GM23338 (cell line): ENCODE measurements at regions not wholly inside any gene's neighbourhood (a gene's known extent, or its start where the extent isn't known, plus 50 kb on each side); places are given as distances from the start of the nearest gene placed in this dataset.

ENCODE experiments used
- ATAC-seq: fragments of 200-7000 bp; cut with Tn5 transposase; 3 replicates; pipeline ENCODE4 v1.9.1; 2020
- DNase-seq: peaks from one replicate; pipeline ENCODE4 v3.0.0-alpha.2; 2015; ENCODE audit warnings: low spot score
- H2AFZ ChIP-seq: fragments of 200-600 bp; sonication (generic); 2 replicates; pipeline ENCODE4 v1.8.0; 2016; ENCODE audit warnings: antibody characterized with exemption, mild to moderate bottlenecking, moderate library complexity
- H3F3A ChIP-seq: fragments of 200-600 bp; sonication (generic); replicated peaks from 2 replicates; pipeline ENCODE4 v1.8.0; 2017; ENCODE audit warnings: antibody characterized with exemption, mixed run types, low read depth
- H3K27ac ChIP-seq: fragments of 200-600 bp; sonication (generic); 2 replicates; pipeline ENCODE4 v1.6.1; 2016; ENCODE audit warnings: low read depth
- H3K27me3 ChIP-seq: fragments of 200-600 bp; sonication (generic); 2 replicates; pipeline ENCODE4 v1.8.0; 2016; ENCODE audit warnings: mild to moderate bottlenecking, mixed run types, moderate library complexity; ENCODE audit not compliant: insufficient read depth
- H3K36me3 ChIP-seq: fragments of 200-600 bp; sonication (generic); 2 replicates; pipeline ENCODE4 v1.8.0; 2016; ENCODE audit warnings: mild to moderate bottlenecking; ENCODE audit not compliant: insufficient read depth
- H3K4me1 ChIP-seq: fragments of 200-600 bp; sonication (generic); 2 replicates; pipeline ENCODE4 v1.8.0; 2016; ENCODE audit warnings: mild to moderate bottlenecking, moderate library complexity; ENCODE audit not compliant: insufficient read depth
- H3K4me2 ChIP-seq: fragments of 200-600 bp; sonication (generic); 2 replicates; pipeline ENCODE4 v1.7.1; 2017; ENCODE audit warnings: mixed run types
- H3K4me3 ChIP-seq: fragments of 200-600 bp; sonication (generic); 2 replicates; pipeline ENCODE4 v1.6.1; 2016; ENCODE audit warnings: mixed run types
- H3K79me2 ChIP-seq: fragments of 200-600 bp; sonication (generic); replicated peaks from 2 replicates; pipeline ENCODE4 v1.8.0; 2017; ENCODE audit warnings: mild to moderate bottlenecking; ENCODE audit not compliant: insufficient read depth
- H3K9me2 ChIP-seq: fragments of 200-600 bp; sonication (generic); 2 replicates; pipeline ENCODE4 v1.8.0; 2017; ENCODE audit not compliant: insufficient read depth
- H4K20me1 ChIP-seq: fragments of 200-600 bp; sonication (generic); replicated peaks from 2 replicates; pipeline ENCODE4 v1.8.0; 2017; ENCODE audit warnings: mild to moderate bottlenecking; ENCODE audit not compliant: insufficient read depth
- H3K27ac Mint-ChIP-seq: 2 replicates; pipeline ENCODE4 v1.8.0; 2020; ENCODE audit warnings: inconsistent platforms, mild to moderate bottlenecking, moderate library complexity, mixed read lengths
- H3K27me3 Mint-ChIP-seq: 3 replicates; pipeline ENCODE4 v1.8.0; 2022; ENCODE audit warnings: low read depth, mild to moderate bottlenecking, moderate library complexity, mixed read lengths, inconsistent platforms; ENCODE audit not compliant: insufficient read depth, poor library complexity
- H3K36me3 Mint-ChIP-seq: 3 replicates; pipeline ENCODE4 v1.8.0; 2021; ENCODE audit warnings: low read depth, mild to moderate bottlenecking, inconsistent platforms, moderate library complexity, mixed read lengths
- H3K4me1 Mint-ChIP-seq: 3 replicates; pipeline ENCODE4 v1.8.0; 2020; ENCODE audit warnings: mild to moderate bottlenecking, inconsistent platforms, mixed read lengths
- H3K4me3 Mint-ChIP-seq: 3 replicates; pipeline ENCODE4 v1.8.0; 2021; ENCODE audit warnings: moderate library complexity, mild to moderate bottlenecking, inconsistent platforms, mixed read lengths
- H3K9me3 Mint-ChIP-seq: 3 replicates; pipeline ENCODE4 v1.8.0; 2020; ENCODE audit warnings: moderate library complexity, mild to moderate bottlenecking, inconsistent platforms, mixed read lengths
- CREB1 ChIP-seq: fragments of 250-450 bp; sonication (Bioruptor Pico); IDR thresholded peaks from 2 replicates; pipeline ENCODE4 v1.5.0; 2020; ENCODE audit warnings: low read depth, mild to moderate bottlenecking, moderate library complexity
- ETS1 ChIP-seq: IDR thresholded peaks from 2 replicates; pipeline ENCODE4 v1.6.1; 2016; ENCODE audit warnings: antibody characterized with exemption
- EZH2 ChIP-seq: fragments of 200-600 bp; sonication (generic); IDR thresholded peaks from one replicate; pipeline ENCODE4 v1.8.0; 2017; ENCODE audit warnings: antibody characterized with exemption, mild to moderate bottlenecking, low read depth; ENCODE audit not compliant: unreplicated experiment
- JUNB ChIP-seq: IDR thresholded peaks from one replicate; pipeline ENCODE4 v1.6.1; 2016; ENCODE audit warnings: antibody characterized with exemption; ENCODE audit not compliant: unreplicated experiment
- NANOG ChIP-seq: IDR thresholded peaks from 2 replicates; pipeline ENCODE4 v1.6.1; 2016; ENCODE audit warnings: antibody characterized with exemption, borderline replicate concordance
- POLR2AphosphoS5 ChIP-seq: IDR thresholded peaks from 2 replicates; pipeline ENCODE4 v1.6.1; 2016; ENCODE audit warnings: antibody characterized with exemption, low read depth
- REST ChIP-seq: IDR thresholded peaks from one replicate; pipeline ENCODE4 v1.6.1; 2018; ENCODE audit warnings: antibody characterized with exemption; ENCODE audit not compliant: unreplicated experiment
- ZNF331 ChIP-seq: fragments of 250-450 bp; sonication (Bioruptor Pico); IDR thresholded peaks from 2 replicates; pipeline ENCODE4 v1.5.0; 2020; ENCODE audit warnings: low read depth, mild to moderate bottlenecking, moderate library complexity
- ZNF462 ChIP-seq: fragments of 250-450 bp; sonication (Bioruptor Pico); IDR thresholded peaks from 2 replicates; pipeline ENCODE4 v1.5.0; 2020; ENCODE audit warnings: mild to moderate bottlenecking, moderate library complexity

- Histone ChIP-seq H3F3A (no peaks in the 10 kb centered on the region), H3K27me3 (no peaks in the 10 kb centered on the region), H3K4me1 (no peaks in the 10 kb centered on the region; the same call in 1 of the 2 replicates), H4K20me1 (no peaks in the 10 kb centered on the region), H3K79me2 (no peaks in the 10 kb centered on the region), H3K4me2 (no peak overlapping the region), H3K36me3 (no peaks in the 10 kb centered on the region), H3K27ac (no peak overlapping the region), H3K9me2 (0 out of 2 replicates have a peak, but pooled peaks cover 4% of the 10 kb centered on the region), H2AFZ (no peak overlapping the region), H3K4me3 (no peak overlapping the region)
- peaks cover 4% of the 10 kb centered on the region for H3K27me3 Mint-ChIP-seq
- no peaks in the 10 kb centered on the region for H3K9me3 Mint-ChIP-seq
- H3K4me3 Mint-ChIP-seq: no peak overlapping the region
- no peak for TF ChIP-seq ZNF331
- TF ChIP-seq ZNF462 (CRISPR knock-in tag): no peak
- no peak for TF ChIP-seq REST
- no peak for TF ChIP-seq ETS1
- no peak for TF ChIP-seq NANOG
- no peak for TF ChIP-seq CREB1 (CRISPR knock-in tag)
- TF ChIP-seq EZH2: no peak
- TF ChIP-seq JUNB: no peak
- TF ChIP-seq POLR2AphosphoS5: no peak
- DNase-seq: no peak
- no peaks in the 10 kb centered on the region for H3K36me3 Mint-ChIP-seq
- H3K4me1 Mint-ChIP-seq: no peaks in the 10 kb centered on the region
- no peak for ATAC-seq
- no peak overlapping the region for H3K27ac Mint-ChIP-seq
Measured at GRCh38 chr1:213613549-213613948, 374.2 kb upstream of the PROX1 start.
